ENCODE measurements at regions not wholly inside any gene's neighbourhood (a gene's known extent, or its start where the extent isn't known, plus 50 kb on each side); places are given as distances from the start of the nearest gene placed in this dataset.

DNA sequence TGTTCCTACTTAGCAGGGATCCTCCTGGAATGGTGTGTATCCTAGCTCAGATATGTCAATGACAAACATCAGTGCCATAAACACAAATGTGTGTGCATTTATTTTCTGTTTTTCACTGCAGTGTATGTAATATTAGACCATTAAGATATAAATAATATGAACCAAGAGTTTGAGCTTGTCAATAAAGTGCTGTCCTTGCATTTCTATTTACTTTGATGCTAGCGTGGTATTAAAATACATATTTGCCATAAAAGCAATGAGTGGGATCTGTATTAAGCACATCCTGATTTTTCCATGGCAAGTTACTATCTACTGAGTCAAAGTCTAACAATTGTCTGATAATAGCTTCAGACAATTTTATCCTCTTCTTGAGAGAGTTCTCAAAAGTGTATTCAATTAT is 157.6 kb downstream of the DIRAS2 start:
- no peaks in the 10 kb centered on the region for H3K4me1 ChIP-seq (ENCODE audit: insufficient read depth, low read length, severe bottlenecking)
- TF ChIP-seq, protein P1, sequence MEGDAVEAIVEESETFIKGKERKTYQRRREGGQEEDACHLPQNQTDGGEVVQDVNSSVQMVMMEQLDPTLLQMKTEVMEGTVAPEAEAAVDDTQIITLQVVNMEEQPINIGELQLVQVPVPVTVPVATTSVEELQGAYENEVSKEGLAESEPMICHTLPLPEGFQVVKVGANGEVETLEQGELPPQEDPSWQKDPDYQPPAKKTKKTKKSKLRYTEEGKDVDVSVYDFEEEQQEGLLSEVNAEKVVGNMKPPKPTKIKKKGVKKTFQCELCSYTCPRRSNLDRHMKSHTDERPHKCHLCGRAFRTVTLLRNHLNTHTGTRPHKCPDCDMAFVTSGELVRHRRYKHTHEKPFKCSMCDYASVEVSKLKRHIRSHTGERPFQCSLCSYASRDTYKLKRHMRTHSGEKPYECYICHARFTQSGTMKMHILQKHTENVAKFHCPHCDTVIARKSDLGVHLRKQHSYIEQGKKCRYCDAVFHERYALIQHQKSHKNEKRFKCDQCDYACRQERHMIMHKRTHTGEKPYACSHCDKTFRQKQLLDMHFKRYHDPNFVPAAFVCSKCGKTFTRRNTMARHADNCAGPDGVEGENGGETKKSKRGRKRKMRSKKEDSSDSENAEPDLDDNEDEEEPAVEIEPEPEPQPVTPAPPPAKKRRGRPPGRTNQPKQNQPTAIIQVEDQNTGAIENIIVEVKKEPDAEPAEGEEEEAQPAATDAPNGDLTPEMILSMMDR (IDR thresholded peaks at IDR 0.05; ENCODE audit: low read length), result no peak
- TF ChIP-seq EZH2 (IDR thresholded peaks at IDR 0.05; ENCODE audit: borderline replicate concordance, low read length), result no peak
- H2AFZ ChIP-seq (ENCODE audit: low read length), result no peak overlapping the region
- H3K9ac ChIP-seq (ENCODE audit: low read length), result no peak overlapping the region
- no peak overlapping the region for H3K4me2 ChIP-seq (ENCODE audit: low read length)
- H3K9me2 ChIP-seq (ENCODE audit: low read depth, low read length), result no peaks in the 10 kb centered on the region
- H3K27me3 ChIP-seq (ENCODE audit: insufficient read depth, low read length), result no peaks in the 10 kb centered on the region
- no peaks in the 10 kb centered on the region for H3F3A ChIP-seq (ENCODE audit: insufficient read depth, low read length)
- no peaks in the 10 kb centered on the region for H4K20me1 ChIP-seq (ENCODE audit: insufficient read depth, low read length)
- no peak overlapping the region for H3K4me3 ChIP-seq (ENCODE audit: low read depth, low read length, poor library complexity, severe bottlenecking)
- H3K79me2 ChIP-seq (ENCODE audit: insufficient read depth, low read length), result no peaks in the 10 kb centered on the region
- H3K36me3 ChIP-seq (ENCODE audit: insufficient read depth, low read length), result no peaks in the 10 kb centered on the region
- no peak overlapping the region for H3K27ac ChIP-seq (ENCODE audit: low read depth, low read length, poor library complexity, severe bottlenecking)
- H3K9me3 ChIP-seq (ENCODE audit: low read length), result peaks cover 3% of the 10 kb centered on the region; the same call in 1 of the 2 replicates

DNA sequence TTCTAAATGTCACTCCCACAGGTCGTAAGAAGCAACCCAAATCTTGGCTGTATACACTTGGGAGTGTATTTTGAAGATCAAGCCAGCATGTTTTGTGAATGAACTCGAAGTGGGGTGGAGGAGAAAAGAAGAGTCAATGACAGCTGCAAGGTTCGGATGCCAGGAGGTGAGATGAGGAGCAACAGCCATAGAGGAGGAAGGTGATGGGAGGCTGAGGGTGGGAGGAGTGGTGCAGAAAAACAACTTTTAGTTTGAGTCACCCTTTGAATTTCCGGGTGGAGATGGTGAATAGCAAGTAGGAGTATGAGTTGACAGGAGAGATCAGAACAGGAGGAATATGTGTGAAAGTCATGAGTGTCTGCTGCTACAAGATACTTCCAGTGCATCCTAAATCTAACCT is 153.6 kb downstream of the DIRAS2 start:
- Histone ChIP-seq H3K4me3 (ENCODE audit: low read depth, low read length, poor library complexity, severe bottlenecking) (no peak overlapping the region), H3K4me2 (ENCODE audit: low read length) (no peak overlapping the region), H3K36me3 (ENCODE audit: insufficient read depth, low read length) (no peaks in the 10 kb centered on the region), H3K27ac (ENCODE audit: low read depth, low read length, poor library complexity, severe bottlenecking) (no peak overlapping the region), H3F3A (ENCODE audit: insufficient read depth, low read length) (no peaks in the 10 kb centered on the region), H3K9ac (ENCODE audit: low read length) (no peak overlapping the region), H3K4me1 (ENCODE audit: insufficient read depth, low read length, severe bottlenecking) (no peaks in the 10 kb centered on the region), H3K9me3 (ENCODE audit: low read length) (peaks cover 4% of the 10 kb centered on the region; the same call in 1 of the 2 replicates), H2AFZ (ENCODE audit: low read length) (no peak overlapping the region), H4K20me1 (ENCODE audit: insufficient read depth, low read length) (no peaks in the 10 kb centered on the region), H3K9me2 (ENCODE audit: low read depth, low read length) (no peaks in the 10 kb centered on the region), H3K79me2 (ENCODE audit: insufficient read depth, low read length) (no peaks in the 10 kb centered on the region), H3K27me3 (ENCODE audit: insufficient read depth, low read length) (no peaks in the 10 kb centered on the region)
- TF ChIP-seq, protein P1 (IDR thresholded peaks at IDR 0.05; ENCODE audit: low read length), result no peak
- no peak for TF ChIP-seq EZH2 (IDR thresholded peaks at IDR 0.05; ENCODE audit: borderline replicate concordance, low read length)

- Histone ChIP-seq H2AFZ (ENCODE audit: low read length) (no peak overlapping the region), H4K20me1 (ENCODE audit: insufficient read depth, low read length) (no peaks in the 10 kb centered on the region), H3K27ac (ENCODE audit: low read depth, low read length, poor library complexity, severe bottlenecking) (no peak overlapping the region), H3K9ac (ENCODE audit: low read length) (no peak overlapping the region), H3F3A (ENCODE audit: insufficient read depth, low read length) (no peaks in the 10 kb centered on the region), H3K9me2 (ENCODE audit: low read depth, low read length) (no peaks in the 10 kb centered on the region), H3K9me3 (ENCODE audit: low read length) (no peaks in the 10 kb centered on the region), H3K4me3 (ENCODE audit: low read depth, low read length, poor library complexity, severe bottlenecking) (no peak overlapping the region), H3K79me2 (ENCODE audit: insufficient read depth, low read length) (no peaks in the 10 kb centered on the region), H3K36me3 (ENCODE audit: insufficient read depth, low read length) (no peaks in the 10 kb centered on the region), H3K27me3 (ENCODE audit: insufficient read depth, low read length) (no peaks in the 10 kb centered on the region), H3K4me2 (ENCODE audit: low read length) (no peak overlapping the region), H3K4me1 (ENCODE audit: insufficient read depth, low read length, severe bottlenecking) (no peaks in the 10 kb centered on the region)
- TF ChIP-seq EZH2 (IDR thresholded peaks at IDR 0.05; ENCODE audit: borderline replicate concordance, low read length), result no peak
- TF ChIP-seq, protein P1 (IDR thresholded peaks at IDR 0.05; ENCODE audit: low read length), result no peak
Observed at GRCh38 chr9:90499761-90500160, 142.9 kb downstream of the DIRAS2 start.

All from OCI-LY1 (cell line).